NCI-H345 (cell line): ENCODE measurements at regions not wholly inside any gene's neighbourhood (a gene's known extent, or its start where the extent isn't known, plus 50 kb on each side); places are given as distances from the start of the nearest gene placed in this dataset.
A peak's percentile ranks its signal among the peaks of the same experiment; 100 is the strongest.

Source experiments
- DNase-seq: peaks from one replicate; lab custom pipeline; 2025; lab: John Stamatoyannopoulos, UW

GRCh38 chr10:120372917-120373316, 84.1 kb upstream of the PLPP4 start:
- no peak for DNase-seq

- no peak for DNase-seq
Observed at GRCh38 chr10:120375666-120376065, 81.4 kb upstream of the PLPP4 start.

- no peak for DNase-seq
Observed at GRCh38 chr10:120381931-120382330, 75.1 kb upstream of the PLPP4 start.

GRCh38 chr10:120382360-120382759, 74.7 kb upstream of the PLPP4 start:
- DNase-seq, result no peak

- DNase-seq, result no peak
Observed at GRCh38 chr10:120385992-120386391, 71.0 kb upstream of the PLPP4 start.

- DNase-seq, result no peak
Observed at GRCh38 chr10:120386896-120387295, 70.1 kb upstream of the PLPP4 start.

GRCh38 chr10:120387326-120387725, 69.7 kb upstream of the PLPP4 start:
- no peak for DNase-seq

GRCh38 chr10:120392245-120392644, 64.8 kb upstream of the PLPP4 start:
- DNase-seq, result no peak

- DNase-seq, result peak; percentile 89
Observed at GRCh38 chr10:120392671-120393079, 64.4 kb upstream of the PLPP4 start.

GRCh38 chr10:120394446-120394845, 62.6 kb upstream of the PLPP4 start:
- DNase-seq, result peak; percentile 30

GRCh38 chr10:120396228-120396627, 60.8 kb upstream of the PLPP4 start:
- no peak for DNase-seq

- DNase-seq, result no peak
Observed at GRCh38 chr10:120398180-120398579, 58.8 kb upstream of the PLPP4 start.

- DNase-seq, result no peak
Observed at GRCh38 chr10:120400601-120401000, 56.4 kb upstream of the PLPP4 start.

GRCh38 chr10:120402147-120402766, 54.8 kb upstream of the PLPP4 start:
- DNase-seq, result no peak

GRCh38 chr10:120403109-120403508, 53.9 kb upstream of the PLPP4 start:
- no peak for DNase-seq

- no peak for DNase-seq
Observed at GRCh38 chr10:120406376-120406775, 50.7 kb upstream of the PLPP4 start.
